ENCODE measurements at regions not wholly inside any gene's neighbourhood (a gene's known extent, or its start where the extent isn't known, plus 50 kb on each side); places are given as distances from the start of the nearest gene placed in this dataset.

DNA sequence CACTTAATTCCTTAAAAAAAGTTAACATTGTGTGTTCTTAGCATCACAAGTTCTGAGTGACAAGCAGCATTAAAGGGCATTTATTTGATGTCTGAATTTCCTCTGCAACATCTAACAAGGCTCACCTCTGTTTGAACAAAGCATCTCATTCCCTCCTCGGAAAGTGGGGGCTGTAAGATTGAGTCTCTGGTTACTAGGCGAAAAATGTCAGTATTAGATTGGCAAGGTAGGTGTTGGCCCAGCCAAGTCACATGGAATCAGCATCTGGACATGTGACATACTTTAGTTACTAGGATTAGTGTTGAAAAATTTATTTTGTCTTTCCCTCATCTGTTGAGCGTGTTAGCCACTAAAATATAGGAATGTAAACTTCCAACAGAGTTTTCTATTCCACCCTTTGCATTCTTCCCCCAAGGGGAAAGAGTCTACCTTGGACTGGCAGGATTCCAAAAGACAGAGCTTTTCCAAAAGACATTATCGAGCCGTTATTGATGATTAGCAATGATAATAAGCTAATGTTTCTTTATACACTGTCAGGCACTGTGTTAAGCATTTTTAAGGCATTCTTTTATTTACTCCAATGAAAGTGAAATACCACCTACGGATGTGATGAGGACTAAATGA is 194.9 kb upstream of the BTG1 start:
- TF ChIP-seq, protein P1, sequence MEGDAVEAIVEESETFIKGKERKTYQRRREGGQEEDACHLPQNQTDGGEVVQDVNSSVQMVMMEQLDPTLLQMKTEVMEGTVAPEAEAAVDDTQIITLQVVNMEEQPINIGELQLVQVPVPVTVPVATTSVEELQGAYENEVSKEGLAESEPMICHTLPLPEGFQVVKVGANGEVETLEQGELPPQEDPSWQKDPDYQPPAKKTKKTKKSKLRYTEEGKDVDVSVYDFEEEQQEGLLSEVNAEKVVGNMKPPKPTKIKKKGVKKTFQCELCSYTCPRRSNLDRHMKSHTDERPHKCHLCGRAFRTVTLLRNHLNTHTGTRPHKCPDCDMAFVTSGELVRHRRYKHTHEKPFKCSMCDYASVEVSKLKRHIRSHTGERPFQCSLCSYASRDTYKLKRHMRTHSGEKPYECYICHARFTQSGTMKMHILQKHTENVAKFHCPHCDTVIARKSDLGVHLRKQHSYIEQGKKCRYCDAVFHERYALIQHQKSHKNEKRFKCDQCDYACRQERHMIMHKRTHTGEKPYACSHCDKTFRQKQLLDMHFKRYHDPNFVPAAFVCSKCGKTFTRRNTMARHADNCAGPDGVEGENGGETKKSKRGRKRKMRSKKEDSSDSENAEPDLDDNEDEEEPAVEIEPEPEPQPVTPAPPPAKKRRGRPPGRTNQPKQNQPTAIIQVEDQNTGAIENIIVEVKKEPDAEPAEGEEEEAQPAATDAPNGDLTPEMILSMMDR (conservative IDR thresholded peaks at IDR 0.05; ENCODE audit: low read depth, low read length) = no peak
- TF ChIP-seq EZH2 (IDR thresholded peaks at IDR 0.05; ENCODE audit: borderline replicate concordance, low read depth, low read length, poor library complexity, severe bottlenecking) = no peak

All from A673 (cell line).